GM12865 (cell line): ENCODE measurements at regions not wholly inside any gene's neighbourhood (a gene's known extent, or its start where the extent isn't known, plus 50 kb on each side); places are given as distances from the start of the nearest gene placed in this dataset.

ENCODE experiments used
- DNase-seq: peaks from one replicate; pipeline ENCODE4 v3.0.0; 2010; ENCODE audit warnings: low read depth
- H3K4me3 ChIP-seq: 2 replicates; pipeline ENCODE4 v1.5.1; 2011; ENCODE audit warnings: mild to moderate bottlenecking, low read depth, low read length, control low read depth
- TF ChIP-seq, protein P1 (sequence below): IDR thresholded peaks from 2 replicates; pipeline ENCODE4 v1.5.1; 2011; ENCODE audit warnings: low read length, control low read depth, low read depth, inconsistent platforms; ENCODE audit not compliant: insufficient read depth; ENCODE audit errors: missing control alignments

DNA sequence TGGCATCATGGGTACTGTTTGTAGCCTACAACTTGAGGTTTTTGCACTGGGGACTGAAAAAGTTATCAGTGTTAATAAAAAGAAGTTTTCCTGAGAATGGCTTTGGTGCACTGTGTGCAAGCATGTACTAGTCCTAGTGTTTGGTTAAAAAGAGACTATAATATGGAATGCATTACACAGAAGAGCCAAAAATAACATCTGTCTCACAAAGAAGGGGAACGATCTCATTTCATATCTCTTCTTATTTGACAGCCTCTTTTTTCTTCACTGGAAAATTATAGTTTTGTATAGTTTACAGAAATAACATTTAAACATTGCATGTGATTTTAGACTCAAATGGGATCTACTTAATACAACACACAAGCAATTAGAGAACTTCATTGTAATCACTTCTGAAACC lies 127.0 kb upstream of the GDNF start:
- DNase-seq, result no peak
- TF ChIP-seq, protein P1, sequence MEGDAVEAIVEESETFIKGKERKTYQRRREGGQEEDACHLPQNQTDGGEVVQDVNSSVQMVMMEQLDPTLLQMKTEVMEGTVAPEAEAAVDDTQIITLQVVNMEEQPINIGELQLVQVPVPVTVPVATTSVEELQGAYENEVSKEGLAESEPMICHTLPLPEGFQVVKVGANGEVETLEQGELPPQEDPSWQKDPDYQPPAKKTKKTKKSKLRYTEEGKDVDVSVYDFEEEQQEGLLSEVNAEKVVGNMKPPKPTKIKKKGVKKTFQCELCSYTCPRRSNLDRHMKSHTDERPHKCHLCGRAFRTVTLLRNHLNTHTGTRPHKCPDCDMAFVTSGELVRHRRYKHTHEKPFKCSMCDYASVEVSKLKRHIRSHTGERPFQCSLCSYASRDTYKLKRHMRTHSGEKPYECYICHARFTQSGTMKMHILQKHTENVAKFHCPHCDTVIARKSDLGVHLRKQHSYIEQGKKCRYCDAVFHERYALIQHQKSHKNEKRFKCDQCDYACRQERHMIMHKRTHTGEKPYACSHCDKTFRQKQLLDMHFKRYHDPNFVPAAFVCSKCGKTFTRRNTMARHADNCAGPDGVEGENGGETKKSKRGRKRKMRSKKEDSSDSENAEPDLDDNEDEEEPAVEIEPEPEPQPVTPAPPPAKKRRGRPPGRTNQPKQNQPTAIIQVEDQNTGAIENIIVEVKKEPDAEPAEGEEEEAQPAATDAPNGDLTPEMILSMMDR, result no peak
- H3K4me3 ChIP-seq, result no peak overlapping the region

DNA sequence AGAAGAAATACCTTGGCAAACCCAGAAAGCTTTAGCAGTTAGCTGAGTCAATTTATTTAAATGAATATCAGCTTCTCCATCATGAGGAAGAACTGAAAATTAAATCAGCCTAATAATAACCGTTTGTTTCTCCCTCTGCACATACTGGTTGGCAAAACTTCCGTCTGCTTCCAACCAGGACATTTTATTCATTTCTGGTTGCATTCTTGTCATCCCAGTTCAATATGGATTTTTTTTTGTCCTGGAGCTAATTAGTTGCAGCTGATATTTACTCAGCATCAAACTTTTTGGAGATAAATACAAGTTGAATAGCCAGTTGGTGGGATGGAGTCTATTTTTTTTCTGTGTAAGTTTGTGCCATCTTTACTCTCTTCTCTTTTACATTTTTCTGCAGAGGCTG lies 126.5 kb upstream of the GDNF start:
- TF ChIP-seq, protein P1, result no peak
- H3K4me3 ChIP-seq, result no peak overlapping the region
- DNase-seq, result no peak

DNA sequence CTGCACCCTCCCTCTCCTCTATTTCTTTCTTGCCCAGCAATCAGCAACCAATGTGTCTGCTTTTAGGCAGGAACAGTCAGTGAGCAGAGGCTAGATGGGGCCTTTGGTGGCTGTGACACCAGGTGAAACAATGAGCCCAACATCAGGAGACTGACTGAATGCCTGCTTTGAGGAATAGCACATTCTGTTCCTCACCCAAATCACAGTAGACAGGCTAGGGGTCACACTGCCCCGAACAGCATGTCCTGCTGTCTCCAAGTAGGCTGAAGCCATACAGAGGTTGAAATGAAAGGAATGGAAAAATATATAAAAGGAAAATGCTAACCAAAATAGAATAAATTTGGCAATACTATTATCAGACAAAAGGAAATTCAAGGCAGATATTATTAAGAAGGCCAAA lies 122.5 kb upstream of the GDNF start:
- no peak overlapping the region for H3K4me3 ChIP-seq
- TF ChIP-seq, protein P1, result no peak
- DNase-seq, result no peak

DNA sequence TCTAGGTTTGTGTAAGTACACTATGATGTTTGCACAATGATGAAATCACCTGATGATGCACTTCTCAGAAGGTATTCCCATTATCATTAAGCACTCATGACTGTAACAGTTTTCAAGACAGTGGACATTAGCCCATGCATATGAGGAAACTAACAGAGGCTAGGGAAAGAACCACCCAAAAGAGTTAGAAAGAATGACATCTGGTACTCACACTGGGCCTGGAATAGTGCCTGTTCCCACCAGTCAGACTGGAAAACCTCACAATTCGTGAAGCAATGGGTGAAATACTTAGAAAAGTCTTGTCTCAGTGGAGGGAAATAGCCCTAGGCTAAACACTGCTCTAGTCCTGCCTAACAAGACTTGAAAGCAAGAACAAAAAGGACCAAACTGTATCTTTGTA lies 117.4 kb upstream of the GDNF start:
- TF ChIP-seq, protein P1, result no peak
- DNase-seq, result no peak
- no peak overlapping the region for H3K4me3 ChIP-seq

DNA sequence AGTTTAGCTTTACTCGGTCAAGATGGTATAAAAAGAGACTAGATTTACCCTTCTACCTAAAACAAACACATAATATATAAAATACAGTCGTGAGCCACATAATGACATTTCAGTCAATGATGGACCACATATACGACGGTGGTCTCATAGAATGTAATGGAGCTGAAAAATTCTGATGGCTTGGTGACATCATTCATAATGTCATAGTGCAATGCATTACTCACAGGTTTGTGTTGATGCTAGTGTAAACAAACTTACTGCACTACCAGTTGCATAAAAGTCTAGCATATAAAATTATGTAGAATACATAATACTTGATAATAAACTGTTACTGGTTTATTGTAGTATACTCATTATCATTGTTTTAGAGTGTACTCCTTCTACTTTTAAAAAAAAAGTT lies 115.9 kb upstream of the GDNF start:
- no peak for DNase-seq
- no peak overlapping the region for H3K4me3 ChIP-seq
- TF ChIP-seq, protein P1, result no peak

DNA sequence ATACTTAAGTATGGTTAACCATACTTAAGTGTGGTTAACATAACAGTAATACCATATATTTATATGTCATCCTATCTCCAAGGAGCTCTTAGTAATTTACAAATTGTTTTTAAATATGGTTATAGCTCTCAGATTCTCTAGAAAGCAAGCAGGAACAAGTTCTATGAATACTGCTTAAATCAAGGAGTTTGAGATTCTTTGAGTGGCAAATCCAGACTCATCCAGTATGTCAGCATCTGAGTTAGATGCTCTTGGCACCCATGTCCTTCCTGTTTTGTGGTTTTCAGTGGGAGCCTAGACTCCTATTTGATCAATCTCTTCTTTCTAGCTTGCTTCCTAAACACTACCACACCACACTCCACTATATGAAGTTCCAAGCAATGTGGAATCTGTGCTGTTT lies 114.7 kb upstream of the GDNF start:
- H3K4me3 ChIP-seq, result no peak overlapping the region
- TF ChIP-seq, protein P1, result no peak
- no peak for DNase-seq

DNA sequence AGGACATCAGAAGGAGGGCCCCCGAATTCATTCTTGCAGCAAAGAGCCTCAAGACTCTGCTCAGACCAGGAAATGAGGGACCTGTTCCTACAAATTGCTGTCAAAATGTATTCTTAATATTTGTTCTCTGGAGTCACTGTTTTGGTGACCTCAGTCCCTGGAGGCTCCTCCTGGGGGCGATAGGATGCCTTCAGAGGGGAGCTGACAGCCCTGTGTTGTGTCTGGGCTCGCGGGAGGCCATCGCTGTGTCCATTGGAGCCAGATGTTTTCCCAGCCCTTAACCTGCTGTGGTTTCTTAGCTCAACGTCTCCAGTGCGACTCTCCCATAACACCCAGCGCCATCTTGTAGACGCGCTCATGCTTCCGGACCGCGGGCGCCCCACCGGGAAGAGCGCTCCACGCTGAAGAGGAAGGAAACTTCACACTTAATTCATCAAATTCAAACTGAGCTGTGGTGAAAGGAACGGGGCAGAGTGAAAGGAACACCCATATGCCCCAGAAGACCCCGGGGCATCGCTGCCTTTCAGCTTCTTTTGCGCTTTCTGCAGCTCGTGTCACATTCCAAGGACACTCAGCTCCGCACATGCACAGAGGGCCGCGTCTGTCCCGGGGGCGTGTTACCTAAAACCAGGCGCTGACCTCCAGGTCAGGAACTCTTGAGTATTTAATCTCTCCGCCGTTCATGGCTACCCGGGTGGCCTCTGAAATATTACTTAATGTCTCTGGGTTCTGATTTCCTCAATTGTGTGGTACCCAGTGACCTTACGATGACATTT lies 112.3 kb upstream of the GDNF start:
- DNase-seq, result no peak
- no peak overlapping the region for H3K4me3 ChIP-seq
- TF ChIP-seq, protein P1, result no peak
